ENCODE measurements at regions not wholly inside any gene's neighbourhood (a gene's known extent, or its start where the extent isn't known, plus 50 kb on each side); places are given as distances from the start of the nearest gene placed in this dataset.

DNA sequence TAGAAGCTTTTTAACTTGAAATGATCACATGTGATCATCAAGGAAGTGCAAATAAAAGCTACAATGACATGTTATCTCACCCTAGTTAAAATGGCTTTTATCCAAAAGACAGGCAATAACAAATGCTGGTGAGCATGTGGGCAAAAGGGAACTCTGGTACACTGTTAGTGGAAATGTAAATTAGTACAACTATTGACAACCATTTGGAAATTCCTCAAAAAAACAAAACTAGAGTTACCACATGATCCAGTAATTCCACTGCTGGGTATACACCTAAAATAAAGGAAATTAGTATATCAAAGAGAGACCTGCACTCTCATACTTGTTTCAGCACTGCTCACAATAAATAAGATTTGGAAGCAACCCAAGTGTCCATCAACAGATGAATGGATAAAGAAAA is 108.7 kb downstream of the HTR1B start:
- TF ChIP-seq, protein P1, sequence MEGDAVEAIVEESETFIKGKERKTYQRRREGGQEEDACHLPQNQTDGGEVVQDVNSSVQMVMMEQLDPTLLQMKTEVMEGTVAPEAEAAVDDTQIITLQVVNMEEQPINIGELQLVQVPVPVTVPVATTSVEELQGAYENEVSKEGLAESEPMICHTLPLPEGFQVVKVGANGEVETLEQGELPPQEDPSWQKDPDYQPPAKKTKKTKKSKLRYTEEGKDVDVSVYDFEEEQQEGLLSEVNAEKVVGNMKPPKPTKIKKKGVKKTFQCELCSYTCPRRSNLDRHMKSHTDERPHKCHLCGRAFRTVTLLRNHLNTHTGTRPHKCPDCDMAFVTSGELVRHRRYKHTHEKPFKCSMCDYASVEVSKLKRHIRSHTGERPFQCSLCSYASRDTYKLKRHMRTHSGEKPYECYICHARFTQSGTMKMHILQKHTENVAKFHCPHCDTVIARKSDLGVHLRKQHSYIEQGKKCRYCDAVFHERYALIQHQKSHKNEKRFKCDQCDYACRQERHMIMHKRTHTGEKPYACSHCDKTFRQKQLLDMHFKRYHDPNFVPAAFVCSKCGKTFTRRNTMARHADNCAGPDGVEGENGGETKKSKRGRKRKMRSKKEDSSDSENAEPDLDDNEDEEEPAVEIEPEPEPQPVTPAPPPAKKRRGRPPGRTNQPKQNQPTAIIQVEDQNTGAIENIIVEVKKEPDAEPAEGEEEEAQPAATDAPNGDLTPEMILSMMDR (optimal IDR thresholded peaks at IDR 0.05 in 1 of 3, IDR thresholded peaks at IDR 0.05 in 1 of 3, conservative IDR thresholded peaks at IDR 0.05 in 1 of 3; ENCODE audit: extremely low read depth in 1 of 3, insufficient read depth in 2 of 3, low read length in 3 of 3): no peak
- no peak for TF ChIP-seq EZH2 (IDR thresholded peaks at IDR 0.05; ENCODE audit: low read length)

All from keratinocyte (primary cell).